Activated naive CD4-positive, alpha-beta T cell treated with anti-CD3 and anti-CD28 coated beads, Interleukin-2, amount 50 U/mL, for 72 hours (primary cell): ENCODE measurements at regions not wholly inside any gene's neighbourhood (a gene's known extent, or its start where the extent isn't known, plus 50 kb on each side); places are given as distances from the start of the nearest gene placed in this dataset.

Experiments
- ATAC-seq, 2 donors: fragments of 150-1000 bp; cut with Tn5 transposase; 2 replicates each; pipeline ENCODE4 v1.10.0; 2021; ENCODE audit warnings: mild to moderate bottlenecking in 2 of 2, moderate library complexity in 2 of 2
- DNase-seq, 2 donors: peaks; one replicate each; pipeline ENCODE4 v3.0.0; 2021 to 2022; ENCODE audit warnings: low spot score in 2 of 2
- H3K27ac Mint-ChIP-seq, 2 donors: one replicate each; pipeline ENCODE4 v1.8.0; 2022; ENCODE audit warnings: mild to moderate bottlenecking in 2 of 2, mixed read lengths in 2 of 2
- H3K36me3 Mint-ChIP-seq, 2 donors: one replicate each; pipeline ENCODE4 v1.8.0; 2022; ENCODE audit warnings: mixed read lengths in 2 of 2
- H3K9me3 Mint-ChIP-seq, 2 donors: one replicate each; pipeline ENCODE4 v1.8.0; 2022; ENCODE audit warnings: mixed read lengths in 2 of 2

DNA sequence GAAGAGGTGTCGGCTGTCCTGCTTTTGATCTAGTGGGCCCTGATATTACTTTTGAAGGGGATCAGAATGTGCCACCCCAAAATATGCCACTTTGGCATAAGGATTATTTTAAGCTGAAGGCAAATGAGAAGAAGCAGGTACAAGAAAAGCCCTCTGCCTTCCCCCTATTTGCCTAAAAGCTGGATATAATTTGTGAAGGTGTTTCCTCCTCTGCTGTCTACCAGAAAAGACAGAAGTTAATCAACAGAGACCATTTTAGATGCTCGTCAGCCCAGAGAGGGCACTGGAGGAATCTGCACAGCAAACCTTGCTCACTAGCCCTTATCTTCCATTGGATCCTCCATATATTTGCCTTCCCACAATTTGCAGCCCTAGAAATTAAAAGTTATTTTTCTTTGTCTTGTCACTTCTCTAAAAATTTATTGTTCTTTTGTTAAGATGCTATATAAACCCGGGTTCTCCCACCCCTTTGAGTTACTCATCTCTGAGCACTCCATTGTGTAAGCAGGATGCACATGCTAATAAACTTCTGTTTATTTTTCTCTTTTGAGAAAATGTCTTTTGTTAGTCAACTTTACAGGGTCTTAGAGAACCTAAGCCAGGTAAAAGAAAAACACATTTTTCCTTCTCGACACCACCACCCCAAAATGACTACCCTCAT is 163.2 kb upstream of the SLC1A4 start:
- no peak for ATAC-seq
- Mint-ChIP-seq H3K36me3 (no peaks in the 10 kb centered on the region), H3K27ac (no peak overlapping the region), H3K9me3 (peaks cover 0 to 11% of the 10 kb centered on the region in 2 donors)
- no peak for DNase-seq

DNA sequence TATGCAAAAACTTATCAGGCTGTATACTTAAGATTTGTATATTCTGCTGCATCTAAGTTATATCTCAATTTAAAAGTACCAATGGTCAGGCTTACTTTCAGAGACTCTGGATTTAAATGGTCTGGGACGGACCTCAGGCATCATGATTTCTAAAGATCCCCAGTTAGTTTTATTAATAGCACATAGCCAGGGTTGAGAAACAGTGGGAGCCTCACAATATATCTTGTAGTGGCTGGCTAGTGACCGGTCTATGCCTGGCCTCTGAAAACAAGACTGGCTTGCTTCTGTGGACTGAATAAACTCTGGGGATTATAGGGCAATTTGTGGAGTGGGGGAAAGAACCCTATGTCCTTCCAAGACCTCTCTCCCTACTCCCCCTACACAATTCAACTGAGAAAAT is 162.5 kb upstream of the SLC1A4 start:
- ATAC-seq (no peak), DNase-seq (no peak)
- peaks cover 0 to 11% of the 10 kb centered on the region in 2 donors for H3K9me3 Mint-ChIP-seq
- H3K36me3 Mint-ChIP-seq, result no peaks in the 10 kb centered on the region
- H3K27ac Mint-ChIP-seq, result no peak overlapping the region

DNA sequence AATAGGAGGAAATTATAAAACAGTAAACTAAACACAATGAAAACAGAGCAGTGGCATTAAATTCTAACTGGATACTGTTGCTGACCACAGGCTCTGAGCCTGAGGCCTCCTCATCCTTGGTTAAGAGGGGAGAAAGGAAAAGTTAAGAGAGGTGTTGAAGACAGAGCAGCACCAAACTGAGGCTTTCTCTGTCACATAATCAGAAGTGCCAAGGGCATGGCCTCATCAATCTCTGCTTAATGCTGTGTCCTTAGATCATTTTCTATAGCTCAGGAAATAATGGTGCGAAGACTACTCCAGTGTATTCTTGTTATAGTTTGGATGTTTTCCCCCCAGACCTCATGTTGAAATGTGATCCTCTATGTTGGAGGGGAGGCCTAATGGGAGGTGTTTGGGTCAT is 160.9 kb upstream of the SLC1A4 start:
- no peak for DNase-seq
- no peak for ATAC-seq
- Mint-ChIP-seq H3K36me3 (no peaks in the 10 kb centered on the region), H3K27ac (no peak overlapping the region), H3K9me3 (peaks cover 0 to 5% of the 10 kb centered on the region in 2 donors)

DNA sequence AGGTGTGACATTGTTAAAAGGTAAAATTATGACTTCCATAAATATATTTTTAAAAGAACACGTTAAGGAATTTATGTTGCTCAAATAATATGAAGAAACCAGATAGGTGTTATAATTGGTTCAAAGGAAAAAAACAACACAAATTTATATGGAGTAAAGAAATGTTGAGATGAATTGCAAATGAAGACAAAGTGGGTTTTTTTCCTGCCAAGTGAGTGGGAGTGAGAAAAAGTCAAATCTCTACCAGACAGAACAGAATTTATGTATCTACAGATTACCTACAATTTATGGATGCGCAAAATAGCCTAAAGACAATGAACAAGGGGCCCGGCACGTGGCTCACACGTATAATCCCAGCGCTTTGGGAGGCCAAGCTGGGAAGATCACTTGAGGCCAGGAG is 159.7 kb upstream of the SLC1A4 start:
- ATAC-seq, result no peak
- DNase-seq, result no peak
- no peaks in the 10 kb centered on the region for H3K36me3 Mint-ChIP-seq
- H3K9me3 Mint-ChIP-seq, result peaks cover 0 to 5% of the 10 kb centered on the region in 2 donors
- no peak overlapping the region for H3K27ac Mint-ChIP-seq

DNA sequence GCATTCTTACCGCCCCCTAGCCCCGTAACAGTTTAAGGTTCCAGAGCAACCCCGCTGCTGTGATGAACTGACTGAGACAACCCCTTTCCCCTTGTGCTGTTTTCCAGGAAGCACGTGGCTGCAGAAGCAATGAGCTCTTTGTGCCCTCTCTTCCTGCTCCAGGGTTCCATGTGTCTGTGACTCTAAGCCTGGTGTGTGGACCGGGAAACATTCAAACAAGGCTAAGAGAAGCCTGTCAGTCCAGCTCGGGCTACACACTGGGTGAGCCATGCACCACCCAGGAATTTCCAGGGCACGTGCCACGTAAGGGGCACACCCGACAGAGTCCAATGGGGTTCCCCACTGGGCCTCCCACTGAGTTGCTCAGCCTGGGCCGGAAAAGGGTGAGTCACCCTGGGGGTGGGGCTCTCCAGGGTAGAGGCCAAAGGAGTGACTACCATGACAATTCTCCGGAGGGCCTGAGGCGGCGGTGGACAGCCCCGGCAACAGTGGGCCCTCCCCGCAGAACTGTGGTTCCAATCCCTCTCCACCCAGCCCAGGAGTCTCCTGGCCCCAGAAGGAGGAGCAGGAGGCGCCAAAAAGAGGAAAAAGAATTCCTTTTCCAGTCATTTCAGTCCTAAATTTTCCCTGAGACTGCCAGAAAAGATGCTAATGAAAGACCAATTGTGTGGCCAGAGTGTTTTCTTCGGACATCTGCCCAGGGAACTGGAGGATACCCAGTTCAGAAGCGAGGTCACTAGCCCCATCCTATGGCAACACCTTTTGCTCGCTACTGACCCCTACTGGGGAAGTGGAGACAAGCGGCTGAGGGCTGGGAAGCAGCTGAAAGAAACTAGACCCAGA is 157.8 kb upstream of the SLC1A4 start:
- no peaks in the 10 kb centered on the region for H3K36me3 Mint-ChIP-seq
- DNase-seq, result peak; percentile 88 to 95
- peak overlapping the region; percentile 18 to 80 for H3K27ac Mint-ChIP-seq
- peaks cover 0 to 5% of the 10 kb centered on the region in 2 donors for H3K9me3 Mint-ChIP-seq
- peak; percentile 90 to 96 for ATAC-seq

DNA sequence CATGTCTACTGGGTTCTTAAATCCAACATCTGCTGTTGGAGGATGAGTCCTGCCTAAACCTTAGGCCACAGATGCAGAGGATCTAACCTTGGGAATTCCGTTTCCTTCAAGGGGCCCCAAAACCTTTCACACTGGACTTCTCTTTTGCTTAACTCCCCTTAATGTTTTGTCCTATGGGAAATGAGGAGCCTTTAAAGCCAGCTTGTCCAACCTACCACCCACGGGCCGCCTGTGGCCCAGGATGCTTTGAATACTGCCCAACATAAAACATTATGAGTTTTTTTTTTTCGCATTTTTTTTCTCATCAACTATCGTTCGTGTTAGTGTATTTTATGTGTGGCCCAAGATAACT is 157.2 kb upstream of the SLC1A4 start:
- H3K9me3 Mint-ChIP-seq, result peaks cover 0 to 5% of the 10 kb centered on the region in 2 donors
- no peak for ATAC-seq
- no peak for DNase-seq
- H3K27ac Mint-ChIP-seq, result peak overlapping the region in 1 of 2 donors; percentile 80
- H3K36me3 Mint-ChIP-seq, result no peaks in the 10 kb centered on the region

DNA sequence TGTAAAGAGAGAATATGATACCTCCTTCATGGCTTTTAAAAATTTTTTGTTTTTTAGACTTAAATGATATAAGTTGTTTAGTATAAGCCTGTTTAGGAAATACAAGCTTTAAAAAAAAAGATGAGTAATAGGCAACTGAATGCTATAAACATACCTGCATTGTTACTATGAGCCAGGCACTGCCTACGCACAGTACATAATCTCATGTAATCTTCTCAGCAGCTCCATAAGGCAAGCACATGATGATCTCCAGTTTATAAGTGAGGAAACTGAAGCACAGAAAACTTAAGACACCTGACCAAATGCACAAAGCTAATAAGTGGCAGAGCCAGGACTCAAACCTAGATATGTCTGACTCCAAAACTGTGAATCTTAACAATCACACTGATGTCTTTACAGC is 156.3 kb upstream of the SLC1A4 start:
- H3K27ac Mint-ChIP-seq, result no peak overlapping the region
- no peak for ATAC-seq
- no peaks in the 10 kb centered on the region for H3K36me3 Mint-ChIP-seq
- no peak for DNase-seq
- H3K9me3 Mint-ChIP-seq, result peaks cover 0 to 5% of the 10 kb centered on the region in 2 donors

DNA sequence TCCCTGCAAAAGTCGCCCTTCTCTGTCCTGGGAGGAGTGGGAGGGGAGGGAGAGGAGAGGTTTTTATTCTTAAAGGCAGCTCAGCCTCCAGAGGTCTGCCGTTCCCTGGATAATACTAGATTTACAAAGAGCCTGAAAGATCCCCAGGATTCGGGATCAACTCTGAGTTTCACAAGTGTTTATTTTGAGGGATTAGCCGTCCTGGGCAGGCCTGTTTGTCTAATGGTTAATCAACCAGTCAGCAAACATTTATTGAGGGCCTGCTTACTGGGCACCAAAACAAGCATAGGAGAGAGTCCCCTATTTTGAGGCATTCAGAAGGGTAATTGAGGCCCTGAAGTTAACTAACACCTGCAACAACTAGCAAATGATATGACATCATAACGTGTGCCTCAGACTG is 152.6 kb upstream of the SLC1A4 start:
- ATAC-seq (no peak), DNase-seq (no peak)
- no peaks in the 10 kb centered on the region for H3K36me3 Mint-ChIP-seq
- H3K9me3 Mint-ChIP-seq, result no peaks in the 10 kb centered on the region
- no peak overlapping the region for H3K27ac Mint-ChIP-seq

DNA sequence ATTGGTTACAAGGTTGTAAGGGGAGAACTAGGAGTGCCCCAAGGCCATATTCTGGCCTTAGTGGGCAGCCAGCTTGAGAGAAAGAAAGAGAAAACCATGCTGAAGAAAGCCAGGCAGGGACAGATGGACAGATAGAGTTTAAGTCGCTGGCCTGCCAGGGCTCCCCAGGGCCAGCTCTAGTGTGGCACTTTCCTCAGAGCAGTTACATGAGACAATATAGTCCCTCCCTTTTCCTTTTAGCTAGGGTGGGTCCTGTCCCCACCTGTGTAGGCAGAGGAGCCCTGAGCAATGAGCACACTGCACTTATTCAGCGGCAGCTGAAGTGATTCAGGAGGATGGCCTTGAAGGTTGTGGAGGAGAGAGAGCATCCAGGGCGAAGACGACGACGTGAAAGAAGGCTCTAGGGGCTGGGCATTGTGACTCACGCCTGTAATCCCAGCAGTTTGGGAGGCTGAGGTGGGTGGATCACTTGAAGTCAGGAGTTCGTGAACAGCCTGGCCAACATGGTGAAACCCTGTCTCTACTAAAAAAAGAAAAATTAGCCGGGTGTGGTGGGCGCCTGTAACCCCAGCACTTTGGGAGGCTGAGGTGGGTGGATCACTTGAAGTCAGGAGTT is 152.0 kb upstream of the SLC1A4 start:
- peak overlapping the region in 1 of 2 donors; percentile 1 for H3K27ac Mint-ChIP-seq
- H3K36me3 Mint-ChIP-seq, result no peaks in the 10 kb centered on the region
- DNase-seq (no peak), ATAC-seq (no peak)
- H3K9me3 Mint-ChIP-seq, result no peaks in the 10 kb centered on the region

DNA sequence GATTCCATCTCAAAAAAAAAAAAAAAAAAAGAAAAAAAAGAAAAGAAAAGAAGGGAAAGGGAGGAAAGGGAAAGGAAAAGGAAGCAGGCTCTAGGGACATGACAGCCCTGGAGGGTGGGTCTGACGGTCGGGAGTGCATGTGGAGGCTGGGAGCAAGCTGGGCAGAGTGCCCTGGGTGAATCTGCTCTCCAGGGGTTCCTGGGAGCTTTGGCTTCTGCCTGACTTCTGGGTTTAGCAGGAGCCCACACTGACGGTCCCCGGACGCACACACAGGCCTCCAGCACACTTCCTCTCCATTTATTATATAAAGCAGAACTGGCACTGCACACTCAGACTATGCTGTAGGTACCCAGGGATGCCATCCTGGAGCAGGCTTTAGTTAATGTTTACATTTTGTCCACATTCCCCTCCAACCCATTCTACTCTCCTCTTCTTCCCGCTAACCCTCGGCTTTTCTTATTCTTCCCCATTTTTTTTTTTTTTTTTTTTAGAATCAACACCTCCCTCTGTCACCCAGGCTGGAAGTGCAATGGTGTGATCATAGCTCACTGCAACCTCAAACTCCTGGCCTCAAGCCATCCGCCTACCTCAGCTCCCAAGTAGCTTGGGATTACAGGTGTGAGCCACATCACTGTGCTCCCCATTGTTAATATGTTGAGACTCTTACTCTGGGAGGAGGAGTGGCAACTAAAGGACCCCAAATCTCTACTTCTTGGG is 151.1 kb upstream of the SLC1A4 start:
- ATAC-seq, result no peak
- H3K9me3 Mint-ChIP-seq, result no peaks in the 10 kb centered on the region
- no peak overlapping the region for H3K27ac Mint-ChIP-seq

DNA sequence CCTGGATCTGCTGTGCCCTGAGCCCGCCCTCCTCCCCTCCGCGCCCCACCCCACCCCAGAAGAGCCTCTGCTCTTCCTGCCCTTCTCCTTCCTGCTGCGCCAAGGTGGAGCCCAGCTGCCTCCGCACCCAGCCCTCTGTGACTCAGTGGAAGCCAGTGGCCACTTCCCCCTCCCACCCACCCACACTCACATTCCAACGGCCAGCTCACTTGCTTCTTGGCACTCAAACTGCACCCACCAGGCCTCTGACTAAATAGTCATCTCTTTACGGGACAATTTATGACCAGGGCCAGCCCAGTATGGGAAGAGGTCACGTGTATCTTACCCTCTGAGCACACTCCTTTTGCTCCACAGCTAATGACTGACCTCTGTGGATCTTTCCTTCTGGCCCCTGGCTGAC is 150.4 kb upstream of the SLC1A4 start:
- peak in 1 of 2 donors; percentile 63 for ATAC-seq
- H3K9me3 Mint-ChIP-seq, result no peaks in the 10 kb centered on the region
- no peak overlapping the region for H3K27ac Mint-ChIP-seq
- DNase-seq, result no peak
- H3K36me3 Mint-ChIP-seq, result no peaks in the 10 kb centered on the region

More for the DNA sequence above, 151.1 kb upstream of the SLC1A4 start:
- DNase-seq, result no peak
- no peaks in the 10 kb centered on the region for H3K36me3 Mint-ChIP-seq

DNA sequence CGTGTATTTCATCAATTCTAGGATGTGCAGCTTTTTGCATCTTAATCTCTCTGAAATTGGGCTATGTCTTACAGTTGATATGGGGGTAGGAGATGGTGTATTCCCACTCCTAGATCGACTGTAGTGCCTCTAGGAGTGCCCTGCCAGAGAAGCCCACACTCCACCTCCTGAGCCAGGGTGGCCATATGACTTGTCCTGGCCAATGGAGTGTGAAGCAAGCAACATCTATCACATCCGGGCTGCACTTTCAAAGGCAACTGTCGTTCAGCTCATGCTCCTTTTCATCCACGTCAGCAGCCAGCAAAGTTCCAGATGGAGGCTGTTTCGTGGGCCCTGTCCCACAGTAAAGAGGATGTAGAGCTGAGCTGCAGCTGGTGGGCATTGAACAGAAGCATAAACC is 149.4 kb upstream of the SLC1A4 start:
- H3K27ac Mint-ChIP-seq, result peak overlapping the region in 1 of 2 donors; percentile 50
- ATAC-seq, result peak in 1 of 2 donors; percentile 71
- no peaks in the 10 kb centered on the region for H3K9me3 Mint-ChIP-seq
- H3K36me3 Mint-ChIP-seq, result no peaks in the 10 kb centered on the region
- no peak for DNase-seq

DNA sequence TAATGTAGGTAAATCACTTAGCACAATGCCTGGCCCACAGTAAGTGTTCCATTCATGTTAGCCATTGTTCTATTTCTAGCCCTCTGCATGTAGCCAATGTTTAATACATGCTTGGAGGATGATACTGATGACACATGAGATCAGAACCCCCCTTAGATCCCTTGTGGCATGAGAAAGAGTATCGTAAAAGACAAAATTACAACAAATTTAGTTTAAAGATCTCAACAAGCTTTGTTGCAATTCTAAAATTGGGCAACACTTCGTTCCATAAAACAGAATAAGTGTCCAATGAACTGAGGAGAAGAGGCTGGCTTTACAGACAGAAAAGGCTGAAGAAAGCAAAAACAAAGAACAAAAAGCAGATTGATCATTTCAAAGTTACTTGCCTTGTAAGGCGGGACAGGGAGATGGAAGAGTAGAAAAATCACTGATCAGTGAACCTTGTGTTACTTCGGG is 148.7 kb upstream of the SLC1A4 start:
- ATAC-seq (no peak), DNase-seq (no peak)
- no peak overlapping the region for H3K27ac Mint-ChIP-seq
- no peaks in the 10 kb centered on the region for H3K36me3 Mint-ChIP-seq
- no peaks in the 10 kb centered on the region for H3K9me3 Mint-ChIP-seq

DNA sequence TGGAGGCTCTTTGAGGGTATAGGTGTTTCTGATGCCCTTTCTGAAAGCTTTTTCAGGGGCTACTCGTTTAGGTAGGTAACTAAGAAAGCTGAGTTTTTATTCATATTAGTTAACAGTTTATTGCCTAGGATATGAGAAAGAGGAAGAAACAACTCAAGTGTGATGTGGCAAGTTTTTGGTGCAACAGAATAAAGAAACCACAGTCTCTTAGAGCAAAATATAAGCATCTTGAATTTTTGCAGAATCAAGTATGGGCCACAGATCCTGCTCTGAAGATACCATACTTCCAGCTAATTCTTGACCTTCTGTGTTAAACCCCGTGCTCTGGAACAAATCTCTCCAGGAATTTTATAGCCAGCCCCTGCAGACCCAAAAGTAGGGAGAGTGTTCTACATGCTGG is 147.7 kb upstream of the SLC1A4 start:
- ATAC-seq, result no peak
- H3K9me3 Mint-ChIP-seq, result no peaks in the 10 kb centered on the region

DNA sequence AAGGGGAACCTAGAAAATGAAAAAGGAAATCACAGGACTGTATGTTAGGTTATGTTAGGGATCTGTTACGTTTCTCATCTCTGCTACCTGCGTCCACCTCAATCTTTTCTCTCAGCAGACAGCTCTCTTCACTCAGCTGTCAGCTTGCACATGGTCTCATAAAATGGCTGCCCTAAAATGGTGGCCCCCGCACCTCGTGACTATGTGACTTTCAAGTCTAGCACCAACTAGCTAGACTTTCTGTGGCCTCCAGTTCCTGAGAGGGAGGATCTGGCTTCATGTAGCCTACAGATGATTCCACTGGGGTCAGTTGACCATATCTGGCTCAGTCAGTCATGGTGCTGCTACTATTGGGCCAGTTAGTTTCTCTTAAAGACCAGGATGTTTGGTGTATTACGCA is 147.2 kb upstream of the SLC1A4 start:
- Mint-ChIP-seq H3K36me3 (no peaks in the 10 kb centered on the region), H3K27ac (no peak overlapping the region), H3K9me3 (no peaks in the 10 kb centered on the region)
- DNase-seq (no peak), ATAC-seq (no peak)

More for the DNA sequence above, 147.7 kb upstream of the SLC1A4 start:
- no peak overlapping the region for H3K27ac Mint-ChIP-seq
- no peaks in the 10 kb centered on the region for H3K36me3 Mint-ChIP-seq
- no peak for DNase-seq

DNA sequence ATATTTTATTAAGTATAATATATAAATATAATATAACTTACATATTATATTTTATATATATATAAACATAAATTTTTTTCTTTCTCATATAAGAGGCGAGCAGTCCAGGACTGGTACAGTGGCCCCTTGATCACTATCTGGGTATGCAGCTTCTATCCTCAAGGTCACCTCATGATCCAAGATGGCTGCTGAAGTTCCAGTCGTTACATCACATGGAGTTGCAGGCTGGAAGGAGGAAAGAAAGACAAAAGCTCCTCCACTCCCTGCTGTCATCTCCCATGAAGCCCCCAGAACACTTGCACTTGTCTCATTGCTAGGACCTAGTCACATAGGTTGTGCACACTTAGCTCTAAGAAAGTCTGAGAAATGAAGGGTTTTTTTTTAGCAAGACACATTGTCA is 145.1 kb upstream of the SLC1A4 start:
- ATAC-seq (no peak), DNase-seq (no peak)
- H3K27ac Mint-ChIP-seq, result no peak overlapping the region
- H3K36me3 Mint-ChIP-seq, result no peaks in the 10 kb centered on the region
- no peaks in the 10 kb centered on the region for H3K9me3 Mint-ChIP-seq
